Keratinocyte (primary cell): ENCODE measurements at regions not wholly inside any gene's neighbourhood (a gene's known extent, or its start where the extent isn't known, plus 50 kb on each side); places are given as distances from the start of the nearest gene placed in this dataset.

Experiments used
- DNase-seq: peaks from one replicate; pipeline ENCODE4 v3.0.0-alpha.2; 2011; ENCODE audit warnings: low read depth, missing footprints, low spot score
- FAIRE-seq: peaks from 2 replicates; lab custom pipeline; 2011; peaks lifted over from hg19 to GRCh38; lab: Jason Lieb, UNC
- H2AFZ ChIP-seq: 2 replicates; pipeline ENCODE4 v1.6.0; 2012; ENCODE audit warnings: low read length, control low read depth, inconsistent platforms; ENCODE audit not compliant: control insufficient read depth
- H3K27ac ChIP-seq: 2 replicates; pipeline ENCODE4 v1.5.1; 2011; ENCODE audit warnings: low read length; ENCODE audit not compliant: control insufficient read depth, insufficient read depth
- H3K27me3 ChIP-seq: 3 replicates; pipeline ENCODE4 v1.6.0; 2011; ENCODE audit warnings: low read length; ENCODE audit not compliant: control insufficient read depth, insufficient read depth; ENCODE audit errors: extremely low read depth
- H3K36me3 ChIP-seq, 2 experiments: 2 replicates in 1 of 2; 3 replicates in 1 of 2; pipeline ENCODE4 v1.5.1; 2011; ENCODE audit warnings: low read length in 2 of 2, mild to moderate bottlenecking in 1 of 2; ENCODE audit not compliant: control insufficient read depth in 2 of 2, insufficient read depth in 2 of 2; ENCODE audit errors: extremely low read depth in 1 of 2
- H3K4me1 ChIP-seq: 3 replicates; pipeline ENCODE4 v1.5.1; 2011; ENCODE audit warnings: low read length; ENCODE audit not compliant: control insufficient read depth, insufficient read depth; ENCODE audit errors: extremely low read depth
- H3K4me2 ChIP-seq: 3 replicates; pipeline ENCODE4 v1.6.0; 2011; ENCODE audit warnings: low read depth, low read length; ENCODE audit not compliant: control insufficient read depth, insufficient read depth; ENCODE audit errors: extremely low read depth
- H3K4me3 ChIP-seq, 3 experiments: fragments of 200-600 bp in 1 of 3; sonication (generic) in 1 of 3; 2 replicates in 2 of 3; 3 replicates in 1 of 3; pipeline ENCODE4 v1.5.1; 2011 to 2016; ENCODE audit warnings: low read length in 3 of 3, mild to moderate bottlenecking in 3 of 3, control low read depth in 2 of 3, inconsistent platforms in 1 of 3, low read depth in 1 of 3, mixed read lengths in 1 of 3, mixed run types in 1 of 3, moderate library complexity in 1 of 3; ENCODE audit not compliant: control insufficient read depth in 2 of 3, insufficient read depth in 2 of 3; ENCODE audit errors: extremely low read depth in 1 of 3
- H3K79me2 ChIP-seq: 2 replicates; pipeline ENCODE4 v1.6.0; 2012; ENCODE audit warnings: low read length; ENCODE audit not compliant: control insufficient read depth, insufficient read depth
- H3K9ac ChIP-seq: 3 replicates; pipeline ENCODE4 v1.6.0; 2011; ENCODE audit warnings: low read length; ENCODE audit not compliant: control insufficient read depth, insufficient read depth; ENCODE audit errors: extremely low read depth
- H3K9me1 ChIP-seq: 3 replicates; pipeline ENCODE4 v1.6.0; 2011; ENCODE audit warnings: low read length; ENCODE audit not compliant: control insufficient read depth, insufficient read depth; ENCODE audit errors: extremely low read depth
- H3K9me3 ChIP-seq: 2 replicates; pipeline ENCODE4 v1.5.1; 2012; ENCODE audit warnings: low read depth, low read length; ENCODE audit not compliant: control insufficient read depth
- H4K20me1 ChIP-seq: 3 replicates; pipeline ENCODE4 v1.6.0; 2011; ENCODE audit warnings: low read length; ENCODE audit not compliant: control insufficient read depth, insufficient read depth; ENCODE audit errors: extremely low read depth
- EZH2 ChIP-seq: IDR thresholded peaks from one replicate; pipeline ENCODE4 v1.6.1; 2012; ENCODE audit warnings: inconsistent platforms, mild to moderate bottlenecking, low read length, moderate library complexity
- dilution Hi-C: fragments of 300-500 bp; cut with MboI; formaldehyde crosslinking; loops from one replicate; pipeline ENCODE4 v1.7.0; 2020; ENCODE audit warnings: low sequenced_read_pairs; ENCODE audit not compliant: extremely low pct_ligation_motif_present
- TF ChIP-seq, protein P1 (sequence below), 3 experiments: IDR thresholded peaks in 1 of 3; conservative IDR thresholded peaks in 1 of 3; optimal IDR thresholded peaks in 1 of 3; 2 replicates in 2 of 3; 3 replicates in 1 of 3; pipeline versions ENCODE3 to v1.5.1; 2011; ENCODE audit warnings: low read length in 3 of 3, mild to moderate bottlenecking in 3 of 3, moderate library complexity in 2 of 3, control low read depth in 1 of 3, inconsistent platforms in 1 of 3; ENCODE audit not compliant: insufficient read depth in 2 of 3; ENCODE audit errors: extremely low read depth in 1 of 3

GRCh38 chr2:188209218-188209617 is 82.5 kb upstream of the GULP1 start:
- Histone ChIP-seq H3K27ac (no peak overlapping the region), H3K9ac (no peak overlapping the region), H3K27me3 (no peaks in the 10 kb centered on the region), H3K9me3 (no peaks in the 10 kb centered on the region), H3K4me1 (no peaks in the 10 kb centered on the region), H2AFZ (no peak overlapping the region), H3K36me3 (no peaks in the 10 kb centered on the region), H3K4me3 (no peak overlapping the region), H3K4me2 (no peak overlapping the region), H4K20me1 (no peaks in the 10 kb centered on the region), H3K79me2 (no peaks in the 10 kb centered on the region), H3K9me1 (no peaks in the 10 kb centered on the region)
- no peak for FAIRE-seq
- TF ChIP-seq, protein P1, sequence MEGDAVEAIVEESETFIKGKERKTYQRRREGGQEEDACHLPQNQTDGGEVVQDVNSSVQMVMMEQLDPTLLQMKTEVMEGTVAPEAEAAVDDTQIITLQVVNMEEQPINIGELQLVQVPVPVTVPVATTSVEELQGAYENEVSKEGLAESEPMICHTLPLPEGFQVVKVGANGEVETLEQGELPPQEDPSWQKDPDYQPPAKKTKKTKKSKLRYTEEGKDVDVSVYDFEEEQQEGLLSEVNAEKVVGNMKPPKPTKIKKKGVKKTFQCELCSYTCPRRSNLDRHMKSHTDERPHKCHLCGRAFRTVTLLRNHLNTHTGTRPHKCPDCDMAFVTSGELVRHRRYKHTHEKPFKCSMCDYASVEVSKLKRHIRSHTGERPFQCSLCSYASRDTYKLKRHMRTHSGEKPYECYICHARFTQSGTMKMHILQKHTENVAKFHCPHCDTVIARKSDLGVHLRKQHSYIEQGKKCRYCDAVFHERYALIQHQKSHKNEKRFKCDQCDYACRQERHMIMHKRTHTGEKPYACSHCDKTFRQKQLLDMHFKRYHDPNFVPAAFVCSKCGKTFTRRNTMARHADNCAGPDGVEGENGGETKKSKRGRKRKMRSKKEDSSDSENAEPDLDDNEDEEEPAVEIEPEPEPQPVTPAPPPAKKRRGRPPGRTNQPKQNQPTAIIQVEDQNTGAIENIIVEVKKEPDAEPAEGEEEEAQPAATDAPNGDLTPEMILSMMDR (optimal IDR thresholded peaks at IDR 0.05 in 1 of 3, IDR thresholded peaks at IDR 0.05 in 1 of 3, conservative IDR thresholded peaks at IDR 0.05 in 1 of 3; ENCODE audit: extremely low read depth in 1 of 3, insufficient read depth in 2 of 3, low read length in 3 of 3) = no peak
- no peak for TF ChIP-seq EZH2
- dilution Hi-C loops = no loop called here
- no peak for DNase-seq

GRCh38 chr2:188217264-188217663 is 74.4 kb upstream of the GULP1 start:
- H4K20me1 ChIP-seq = no peaks in the 10 kb centered on the region
- no peaks in the 10 kb centered on the region for H3K27me3 ChIP-seq
- no peak overlapping the region for H3K27ac ChIP-seq
- H2AFZ ChIP-seq = no peak overlapping the region
- dilution Hi-C loops = no loop called here
- no peaks in the 10 kb centered on the region for H3K79me2 ChIP-seq
- DNase-seq (no peak), FAIRE-seq (no peak)
- TF ChIP-seq, protein P1 (optimal IDR thresholded peaks at IDR 0.05 in 1 of 3, IDR thresholded peaks at IDR 0.05 in 1 of 3, conservative IDR thresholded peaks at IDR 0.05 in 1 of 3; ENCODE audit: extremely low read depth in 1 of 3, insufficient read depth in 2 of 3, low read length in 3 of 3) = no peak
- TF ChIP-seq EZH2 = no peak
- no peak overlapping the region for H3K9ac ChIP-seq
- H3K4me2 ChIP-seq = no peak overlapping the region
- no peak overlapping the region for H3K4me3 ChIP-seq
- H3K4me1 ChIP-seq = no peaks in the 10 kb centered on the region
- no peaks in the 10 kb centered on the region for H3K9me3 ChIP-seq
- no peaks in the 10 kb centered on the region for H3K9me1 ChIP-seq
- no peaks in the 10 kb centered on the region for H3K36me3 ChIP-seq
